ENCODE measurements at regions not wholly inside any gene's neighbourhood (a gene's known extent, or its start where the extent isn't known, plus 50 kb on each side); places are given as distances from the start of the nearest gene placed in this dataset.

DNA sequence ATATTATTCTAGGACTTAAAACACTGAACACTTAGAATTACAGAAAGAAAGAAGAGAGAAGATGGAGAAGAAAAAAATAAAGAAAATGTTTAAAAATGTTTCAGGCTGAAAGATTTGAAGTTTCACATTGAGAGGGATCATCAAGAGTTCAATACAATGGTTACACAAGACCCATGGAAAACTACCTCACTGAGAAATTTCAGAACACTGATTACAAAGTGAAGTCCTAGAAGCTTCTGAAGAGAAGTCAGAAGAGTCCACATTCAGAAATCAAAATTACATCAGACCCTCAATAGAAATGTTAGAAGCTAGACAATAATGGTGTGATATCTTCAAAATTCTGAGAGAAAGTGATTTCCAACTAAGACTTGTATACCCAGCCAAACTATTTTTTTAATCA lies 196.1 kb downstream of the MACC1 start (continued):
- TF ChIP-seq RAD21 (IDR thresholded peaks at IDR 0.05 in 1 of 2, conservative IDR thresholded peaks at IDR 0.05 in 1 of 2; ENCODE audit: low read depth in 2 of 2, low read length in 2 of 2): no peak
- TF ChIP-seq HDAC2 (IDR thresholded peaks at IDR 0.05; ENCODE audit: borderline replicate concordance in 1 of 2, low read depth in 2 of 2, low read length in 2 of 2): no peak
- TF ChIP-seq GTF2F1 (IDR thresholded peaks at IDR 0.05; ENCODE audit: borderline replicate concordance, low read depth, low read length): no peak

Data from H1 (cell line).